ENCODE measurements at regions not wholly inside any gene's neighbourhood (a gene's known extent, or its start where the extent isn't known, plus 50 kb on each side); places are given as distances from the start of the nearest gene placed in this dataset.

- TF ChIP-seq CTCF (IDR thresholded peaks at IDR 0.05; ENCODE audit: extremely low read depth, missing control alignments) = no peak
These were observed 323.7 kb upstream of the KLF4 start for GRCh38 chr9:107813287-107813686.

GRCh38 chr9:107810461-107810961, 320.9 kb upstream of the KLF4 start:
- DNase-seq (ENCODE audit: low spot score) = no peak
- no peak for TF ChIP-seq CTCF (IDR thresholded peaks at IDR 0.05; ENCODE audit: extremely low read depth, missing control alignments)

More at GRCh38 chr9:107813287-107813686, 323.7 kb upstream of the KLF4 start:
- DNase-seq (ENCODE audit: low spot score) = no peak

GRCh38 chr9:107809871-107810460, 320.4 kb upstream of the KLF4 start:
- DNase-seq (ENCODE audit: low spot score) = no peak
- no peak for TF ChIP-seq CTCF (IDR thresholded peaks at IDR 0.05; ENCODE audit: extremely low read depth, missing control alignments)

GRCh38 chr9:107807183-107807582, 317.6 kb upstream of the KLF4 start:
- TF ChIP-seq CTCF (IDR thresholded peaks at IDR 0.05; ENCODE audit: extremely low read depth, missing control alignments) = no peak
- DNase-seq (ENCODE audit: low spot score) = no peak

GRCh38 chr9:107805201-107805600, 315.6 kb upstream of the KLF4 start:
- DNase-seq (ENCODE audit: low spot score) = no peak
- no peak for TF ChIP-seq CTCF (IDR thresholded peaks at IDR 0.05; ENCODE audit: extremely low read depth, missing control alignments)

GRCh38 chr9:107794259-107794658, 304.7 kb upstream of the KLF4 start:
- DNase-seq (ENCODE audit: low spot score) = no peak

GRCh38 chr9:107793541-107793940, 304.0 kb upstream of the KLF4 start:
- no peak for TF ChIP-seq CTCF (IDR thresholded peaks at IDR 0.05; ENCODE audit: extremely low read depth, missing control alignments)
- no peak for DNase-seq (ENCODE audit: low spot score)

More at GRCh38 chr9:107794259-107794658, 304.7 kb upstream of the KLF4 start:
- no peak for TF ChIP-seq CTCF (IDR thresholded peaks at IDR 0.05; ENCODE audit: extremely low read depth, missing control alignments)
